GM10266 (cell line): ENCODE measurements at regions not wholly inside any gene's neighbourhood (a gene's known extent, or its start where the extent isn't known, plus 50 kb on each side); places are given as distances from the start of the nearest gene placed in this dataset.

Source experiments
- DNase-seq: peaks from one replicate; pipeline ENCODE4 v3.0.0; 2012; ENCODE audit errors: extremely low spot score
- TF ChIP-seq, protein P1 (sequence below): IDR thresholded peaks from 2 replicates; pipeline ENCODE4 v1.5.1; 2012; ENCODE audit warnings: mild to moderate bottlenecking, low read depth; ENCODE audit not compliant: control insufficient read depth, insufficient read depth; ENCODE audit errors: missing control alignments

DNA sequence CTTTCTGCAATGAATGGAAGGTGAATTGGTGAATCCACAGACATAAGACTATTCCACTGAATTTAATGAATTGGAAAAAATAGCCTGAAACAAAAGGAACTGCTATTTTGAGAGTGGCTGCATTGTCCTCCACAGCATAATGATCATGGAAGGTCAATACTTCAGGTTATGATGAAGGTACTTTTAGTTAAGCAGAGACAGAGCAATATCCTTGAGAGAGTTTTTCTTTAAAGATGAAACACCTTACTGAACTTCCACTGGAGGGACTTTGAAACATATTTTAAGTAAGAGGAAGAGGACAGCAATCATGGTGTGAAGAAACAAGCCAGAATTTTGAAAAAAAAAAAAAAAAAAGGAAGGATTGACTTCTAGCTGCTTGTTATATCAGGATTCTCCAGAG, 68.8 kb upstream of the DPP10 start:
- TF ChIP-seq, protein P1, sequence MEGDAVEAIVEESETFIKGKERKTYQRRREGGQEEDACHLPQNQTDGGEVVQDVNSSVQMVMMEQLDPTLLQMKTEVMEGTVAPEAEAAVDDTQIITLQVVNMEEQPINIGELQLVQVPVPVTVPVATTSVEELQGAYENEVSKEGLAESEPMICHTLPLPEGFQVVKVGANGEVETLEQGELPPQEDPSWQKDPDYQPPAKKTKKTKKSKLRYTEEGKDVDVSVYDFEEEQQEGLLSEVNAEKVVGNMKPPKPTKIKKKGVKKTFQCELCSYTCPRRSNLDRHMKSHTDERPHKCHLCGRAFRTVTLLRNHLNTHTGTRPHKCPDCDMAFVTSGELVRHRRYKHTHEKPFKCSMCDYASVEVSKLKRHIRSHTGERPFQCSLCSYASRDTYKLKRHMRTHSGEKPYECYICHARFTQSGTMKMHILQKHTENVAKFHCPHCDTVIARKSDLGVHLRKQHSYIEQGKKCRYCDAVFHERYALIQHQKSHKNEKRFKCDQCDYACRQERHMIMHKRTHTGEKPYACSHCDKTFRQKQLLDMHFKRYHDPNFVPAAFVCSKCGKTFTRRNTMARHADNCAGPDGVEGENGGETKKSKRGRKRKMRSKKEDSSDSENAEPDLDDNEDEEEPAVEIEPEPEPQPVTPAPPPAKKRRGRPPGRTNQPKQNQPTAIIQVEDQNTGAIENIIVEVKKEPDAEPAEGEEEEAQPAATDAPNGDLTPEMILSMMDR = no peak
- DNase-seq = no peak

DNA sequence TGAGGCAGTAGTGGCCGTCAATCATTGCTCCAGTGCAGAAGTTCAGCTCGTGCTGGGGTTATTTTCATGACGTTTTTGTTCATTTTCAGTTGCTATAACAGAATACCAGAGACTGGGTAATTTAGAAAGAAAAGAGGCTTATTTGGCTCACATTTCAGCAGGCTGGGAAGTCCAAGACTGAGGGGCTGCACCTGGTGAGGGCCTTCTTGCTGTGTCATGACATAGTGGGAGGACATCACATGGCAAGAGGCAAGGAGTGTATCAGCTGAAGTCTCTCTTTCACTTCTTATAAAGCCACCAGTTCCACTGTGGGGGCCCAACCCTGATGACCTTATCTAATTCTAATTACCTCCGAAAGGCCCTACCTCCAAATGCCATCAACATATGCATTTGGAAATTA, 58.0 kb upstream of the DPP10 start:
- no peak for DNase-seq
- TF ChIP-seq, protein P1 = no peak

DNA sequence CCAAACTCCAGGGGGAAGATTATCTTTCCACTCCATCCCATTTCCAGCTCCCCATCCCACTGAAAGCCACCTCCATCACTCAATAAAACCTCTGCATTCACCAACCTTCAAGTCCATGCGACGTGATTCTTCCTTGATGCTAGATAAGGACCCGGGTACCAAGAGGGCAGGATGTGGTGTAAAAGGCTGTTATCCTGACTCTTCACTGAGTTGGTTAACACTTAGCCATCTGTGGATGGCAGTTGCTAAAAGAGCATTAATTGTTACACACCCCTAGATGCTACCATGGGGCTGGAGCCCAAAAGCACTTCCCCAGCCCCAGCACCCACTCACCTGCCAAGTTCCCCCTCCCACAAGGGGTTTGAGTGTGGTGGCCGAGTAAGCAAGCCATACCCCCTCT, 53.4 kb upstream of the DPP10 start:
- TF ChIP-seq, protein P1 = no peak
- DNase-seq = no peak
